Upper lobe of left lung (tissue), 4 donors: ENCODE measurements at regions not wholly inside any gene's neighbourhood (a gene's known extent, or its start where the extent isn't known, plus 50 kb on each side); places are given as distances from the start of the nearest gene placed in this dataset.

Source experiments
- POLR2AphosphoS5 ChIP-seq, 2 donors: sonication (generic); formaldehyde crosslinking; IDR thresholded peaks; one replicate each; pipeline ENCODE4 v1.5.1; 2017; ENCODE audit warnings: antibody characterized with exemption in 2 of 2
- TF ChIP-seq, protein P1 (sequence below), 6 experiments: fragments of 450-650 bp in 4 of 6; fragments of 200-600 bp in 2 of 6; sonication (generic) in 2 of 6; IDR thresholded peaks; one replicate each; pipeline ENCODE4 v1.5.1; 2016 to 2019; ENCODE audit warnings: antibody characterized with exemption in 6 of 6

DNA sequence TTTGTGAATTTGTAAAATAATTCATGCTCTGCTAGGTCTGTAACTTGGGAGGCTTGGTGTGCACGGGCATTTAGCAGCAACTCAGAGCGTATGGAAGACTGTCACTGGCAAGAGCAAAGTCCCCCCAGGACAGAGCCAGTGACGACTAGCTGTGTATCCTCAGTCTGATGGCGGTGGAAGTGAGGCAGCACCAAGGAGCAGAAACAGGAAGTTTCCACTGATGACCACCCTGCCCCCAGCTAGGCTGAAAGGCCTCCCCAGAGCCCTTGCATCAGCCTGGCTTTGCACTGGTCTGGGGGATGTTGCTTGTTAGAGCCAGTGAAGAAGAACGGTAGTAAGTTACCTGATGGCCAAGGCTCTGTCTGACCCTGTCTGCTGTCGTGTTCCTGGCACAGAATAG, 66.8 kb upstream of the ABL1 start:
- TF ChIP-seq, protein P1, sequence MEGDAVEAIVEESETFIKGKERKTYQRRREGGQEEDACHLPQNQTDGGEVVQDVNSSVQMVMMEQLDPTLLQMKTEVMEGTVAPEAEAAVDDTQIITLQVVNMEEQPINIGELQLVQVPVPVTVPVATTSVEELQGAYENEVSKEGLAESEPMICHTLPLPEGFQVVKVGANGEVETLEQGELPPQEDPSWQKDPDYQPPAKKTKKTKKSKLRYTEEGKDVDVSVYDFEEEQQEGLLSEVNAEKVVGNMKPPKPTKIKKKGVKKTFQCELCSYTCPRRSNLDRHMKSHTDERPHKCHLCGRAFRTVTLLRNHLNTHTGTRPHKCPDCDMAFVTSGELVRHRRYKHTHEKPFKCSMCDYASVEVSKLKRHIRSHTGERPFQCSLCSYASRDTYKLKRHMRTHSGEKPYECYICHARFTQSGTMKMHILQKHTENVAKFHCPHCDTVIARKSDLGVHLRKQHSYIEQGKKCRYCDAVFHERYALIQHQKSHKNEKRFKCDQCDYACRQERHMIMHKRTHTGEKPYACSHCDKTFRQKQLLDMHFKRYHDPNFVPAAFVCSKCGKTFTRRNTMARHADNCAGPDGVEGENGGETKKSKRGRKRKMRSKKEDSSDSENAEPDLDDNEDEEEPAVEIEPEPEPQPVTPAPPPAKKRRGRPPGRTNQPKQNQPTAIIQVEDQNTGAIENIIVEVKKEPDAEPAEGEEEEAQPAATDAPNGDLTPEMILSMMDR (IDR thresholded peaks at IDR 0.05) = no peak
- TF ChIP-seq POLR2AphosphoS5 (IDR thresholded peaks at IDR 0.05) = no peak
